Caco-2 (cell line): ENCODE measurements at regions not wholly inside any gene's neighbourhood (a gene's known extent, or its start where the extent isn't known, plus 50 kb on each side); places are given as distances from the start of the nearest gene placed in this dataset.

ENCODE experiments used
- BruUV-seq: library from RNA; stranded (reverse); fragments of 400-500 nt; replicated peaks from 2 replicates; lab custom pipeline; 2021; lab: Mats Ljungman, UMichigan
- CTCF ChIA-PET: fragments of 300-600 bp; sonication (Branson Sonifier 250); formaldehyde crosslinking; loops from one replicate; lab custom pipeline; 2022; ENCODE audit warnings: antibody characterized with exemption; lab: Charles Lee
- POLR2A ChIA-PET: fragments of 300-600 bp; sonication (Branson Sonifier 250); formaldehyde crosslinking; loops from one replicate; lab custom pipeline; 2022; ENCODE audit warnings: antibody characterized with exemption; lab: Charles Lee
- DNase-seq, 2 experiments: peaks; one replicate each; pipeline versions ENCODE4 v3.0.0 to v3.0.0-alpha.2; 2020 to 2022
- H3K27me3 ChIP-seq: replicated peaks from 2 replicates; pipeline ENCODE4 v1.6.0; 2011; ENCODE audit warnings: low read length; ENCODE audit not compliant: control insufficient read depth, insufficient read depth
- H3K36me3 ChIP-seq: 2 replicates; pipeline ENCODE4 v1.5.1; 2011; ENCODE audit warnings: low read length; ENCODE audit not compliant: control insufficient read depth, insufficient read depth
- H3K4me1 ChIP-seq: fragments of 250-450 bp; sonication (Bioruptor Pico); 2 replicates; pipeline ENCODE4 v1.5.1; 2020; ENCODE audit warnings: mild to moderate bottlenecking
- H3K4me3 ChIP-seq: 2 replicates; pipeline ENCODE4 v1.5.1; 2011; ENCODE audit warnings: low read depth, mild to moderate bottlenecking, control low read depth, low read length
- H3K9me3 ChIP-seq: fragments of 250-450 bp; sonication (Bioruptor Pico); 2 replicates; pipeline ENCODE4 v1.5.1; 2020; ENCODE audit warnings: mild to moderate bottlenecking, moderate library complexity
- H3K27ac Mint-ChIP-seq: one replicate; pipeline ENCODE4 v1.8.0; 2022; ENCODE audit warnings: mixed read lengths; ENCODE audit not compliant: unreplicated experiment
- H3K27me3 Mint-ChIP-seq: one replicate; pipeline ENCODE4 v1.8.0; 2022; ENCODE audit warnings: mixed read lengths; ENCODE audit not compliant: insufficient read depth, unreplicated experiment
- H3K36me3 Mint-ChIP-seq: one replicate; pipeline ENCODE4 v1.8.0; 2022; ENCODE audit warnings: mild to moderate bottlenecking, mixed read lengths; ENCODE audit not compliant: insufficient read depth, unreplicated experiment
- H3K4me1 Mint-ChIP-seq: one replicate; pipeline ENCODE4 v1.8.0; 2022; ENCODE audit warnings: low read depth, mixed read lengths; ENCODE audit not compliant: unreplicated experiment
- H3K4me3 Mint-ChIP-seq: one replicate; pipeline ENCODE4 v1.8.0; 2022; ENCODE audit warnings: mild to moderate bottlenecking, moderate library complexity, mixed read lengths; ENCODE audit not compliant: unreplicated experiment
- H3K9me3 Mint-ChIP-seq: one replicate; pipeline ENCODE4 v1.8.0; 2022; ENCODE audit warnings: mixed read lengths; ENCODE audit not compliant: unreplicated experiment
- intact Hi-C: fragments of 100-400 bp; cut with micrococcal nuclease; formaldehyde crosslinking; loops from one replicate; pipeline ENCODE4 v1.10.0; 2022; ENCODE audit not compliant: unreplicated experiment
- TF ChIP-seq, protein P1 (sequence below), 2 experiments: fragments of 200-600 bp in 1 of 2; IDR thresholded peaks; 1 replicate in 1 of 2; 2 replicates in 1 of 2; pipeline versions ENCODE4 v1.5.1 to v1.8.0; 2011 to 2022; ENCODE audit warnings: antibody characterized with exemption in 1 of 2, control low read depth in 1 of 2, inconsistent platforms in 1 of 2, low read depth in 1 of 2, low read length in 1 of 2, mild to moderate bottlenecking in 1 of 2, moderate library complexity in 1 of 2; ENCODE audit not compliant: insufficient read depth in 1 of 2, severe bottlenecking in 1 of 2, unreplicated experiment in 1 of 2

DNA sequence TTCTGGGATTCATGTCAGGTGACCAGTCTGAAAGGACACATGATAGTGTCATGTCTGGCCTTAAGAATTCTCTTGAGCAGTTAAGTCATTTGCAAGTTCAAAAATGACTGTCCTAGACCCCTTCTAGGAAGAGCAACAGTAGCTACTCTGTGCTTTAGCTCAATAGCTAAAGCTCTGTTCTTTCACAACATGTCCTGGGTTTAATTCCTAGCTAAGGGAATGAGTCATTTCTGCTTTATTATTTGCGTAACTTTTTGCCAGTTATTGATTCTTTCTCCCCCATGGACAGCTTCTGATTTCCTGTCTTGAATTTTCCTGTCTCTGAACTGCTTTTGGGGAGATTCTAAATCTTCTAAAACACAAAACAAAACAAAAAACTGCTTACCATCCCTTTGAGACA is 1055.8 kb upstream of the DIAPH2 start:
- Mint-ChIP-seq H3K9me3 (peaks cover 9% of the 10 kb centered on the region), H3K36me3 (no peaks in the 10 kb centered on the region), H3K27me3 (no peaks in the 10 kb centered on the region), H3K4me1 (no peaks in the 10 kb centered on the region), H3K4me3 (no peak overlapping the region), H3K27ac (no peak overlapping the region)
- TF ChIP-seq, protein P1, sequence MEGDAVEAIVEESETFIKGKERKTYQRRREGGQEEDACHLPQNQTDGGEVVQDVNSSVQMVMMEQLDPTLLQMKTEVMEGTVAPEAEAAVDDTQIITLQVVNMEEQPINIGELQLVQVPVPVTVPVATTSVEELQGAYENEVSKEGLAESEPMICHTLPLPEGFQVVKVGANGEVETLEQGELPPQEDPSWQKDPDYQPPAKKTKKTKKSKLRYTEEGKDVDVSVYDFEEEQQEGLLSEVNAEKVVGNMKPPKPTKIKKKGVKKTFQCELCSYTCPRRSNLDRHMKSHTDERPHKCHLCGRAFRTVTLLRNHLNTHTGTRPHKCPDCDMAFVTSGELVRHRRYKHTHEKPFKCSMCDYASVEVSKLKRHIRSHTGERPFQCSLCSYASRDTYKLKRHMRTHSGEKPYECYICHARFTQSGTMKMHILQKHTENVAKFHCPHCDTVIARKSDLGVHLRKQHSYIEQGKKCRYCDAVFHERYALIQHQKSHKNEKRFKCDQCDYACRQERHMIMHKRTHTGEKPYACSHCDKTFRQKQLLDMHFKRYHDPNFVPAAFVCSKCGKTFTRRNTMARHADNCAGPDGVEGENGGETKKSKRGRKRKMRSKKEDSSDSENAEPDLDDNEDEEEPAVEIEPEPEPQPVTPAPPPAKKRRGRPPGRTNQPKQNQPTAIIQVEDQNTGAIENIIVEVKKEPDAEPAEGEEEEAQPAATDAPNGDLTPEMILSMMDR (IDR thresholded peaks at IDR 0.05; ENCODE audit: insufficient read depth in 1 of 2, low read depth in 1 of 2, low read length in 1 of 2, severe bottlenecking in 1 of 2, unreplicated experiment in 1 of 2) = no peak
- POLR2A ChIA-PET = no interaction called here
- H3K9me3 ChIP-seq = no peaks in the 10 kb centered on the region
- H3K27me3 ChIP-seq = no peaks in the 10 kb centered on the region
- DNase-seq = no peak
- CTCF ChIA-PET = no interaction called here
- no TSS peak for BruUV-seq
- no peak overlapping the region for H3K4me3 ChIP-seq
- H3K4me1 ChIP-seq = no peaks in the 10 kb centered on the region
- H3K36me3 ChIP-seq = no peaks in the 10 kb centered on the region
- intact Hi-C loops = no loop called here

DNA sequence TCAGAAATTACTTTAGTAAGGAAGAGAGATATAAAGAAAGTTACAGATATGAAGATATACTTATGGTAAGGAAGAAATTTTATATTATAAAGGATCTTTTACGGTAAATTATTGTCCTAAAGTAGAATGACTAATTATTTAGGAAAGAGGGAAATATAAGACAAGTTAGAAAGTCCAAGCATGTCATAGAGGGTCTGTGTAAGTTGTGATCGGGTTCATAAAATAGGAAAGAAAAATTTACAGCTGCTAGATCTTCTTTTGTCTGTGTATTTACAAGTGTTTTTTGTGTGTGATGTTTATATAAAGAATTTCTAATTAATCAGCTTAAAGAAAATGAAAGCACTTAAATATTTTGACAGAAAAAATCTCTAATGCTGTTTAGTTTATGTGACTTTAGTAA is 1054.9 kb upstream of the DIAPH2 start:
- H3K27me3 ChIP-seq = no peaks in the 10 kb centered on the region
- H3K36me3 ChIP-seq = no peaks in the 10 kb centered on the region
- Mint-ChIP-seq H3K9me3 (peaks cover 9% of the 10 kb centered on the region), H3K4me3 (no peak overlapping the region), H3K27me3 (no peaks in the 10 kb centered on the region), H3K27ac (no peak overlapping the region), H3K4me1 (no peaks in the 10 kb centered on the region), H3K36me3 (no peaks in the 10 kb centered on the region)
- no peak overlapping the region for H3K4me3 ChIP-seq
- no TSS peak for BruUV-seq
- CTCF ChIA-PET = no interaction called here
- TF ChIP-seq, protein P1 (IDR thresholded peaks at IDR 0.05; ENCODE audit: insufficient read depth in 1 of 2, low read depth in 1 of 2, low read length in 1 of 2, severe bottlenecking in 1 of 2, unreplicated experiment in 1 of 2) = no peak
- no peaks in the 10 kb centered on the region for H3K9me3 ChIP-seq
- peak in 1 of 2 experiments; percentile 1 for DNase-seq
- intact Hi-C loops = no loop called here
- POLR2A ChIA-PET = no interaction called here
- no peaks in the 10 kb centered on the region for H3K4me1 ChIP-seq

DNA sequence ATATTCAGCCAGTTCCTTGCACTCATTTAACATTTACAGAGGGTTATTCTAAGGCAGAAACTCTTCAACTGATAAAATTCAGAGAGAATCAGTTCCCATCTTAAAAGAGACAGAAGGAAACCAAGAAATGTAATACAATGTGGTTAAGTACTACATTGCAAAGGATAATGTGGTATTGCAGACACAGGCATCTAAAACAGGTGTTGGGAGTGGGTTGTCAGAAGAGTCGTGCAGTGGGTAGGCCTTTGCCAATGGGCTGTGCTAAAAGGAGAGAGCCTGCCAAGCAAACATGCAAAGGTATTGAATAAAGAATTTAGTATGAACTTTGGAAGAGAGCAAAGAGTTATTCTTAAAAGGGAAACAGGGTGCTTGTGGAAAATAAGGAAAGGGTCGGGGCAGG is 1044.4 kb upstream of the DIAPH2 start:
- DNase-seq = no peak
- intact Hi-C loops = no loop called here
- Histone ChIP-seq H3K4me3 (no peak overlapping the region), H3K27me3 (no peaks in the 10 kb centered on the region), H3K9me3 (no peaks in the 10 kb centered on the region), H3K36me3 (no peaks in the 10 kb centered on the region), H3K4me1 (no peaks in the 10 kb centered on the region)
- ChIA-PET POLR2A (no interaction called here), CTCF (no interaction called here)
- H3K27ac Mint-ChIP-seq = no peak overlapping the region
- no peaks in the 10 kb centered on the region for H3K27me3 Mint-ChIP-seq
- no peaks in the 10 kb centered on the region for H3K36me3 Mint-ChIP-seq
- BruUV-seq = no TSS peak
- no peaks in the 10 kb centered on the region for H3K4me1 Mint-ChIP-seq
- H3K4me3 Mint-ChIP-seq = no peak overlapping the region
- peaks cover 10% of the 10 kb centered on the region for H3K9me3 Mint-ChIP-seq
- TF ChIP-seq, protein P1 (IDR thresholded peaks at IDR 0.05; ENCODE audit: insufficient read depth in 1 of 2, low read depth in 1 of 2, low read length in 1 of 2, severe bottlenecking in 1 of 2, unreplicated experiment in 1 of 2) = no peak
